ENCODE measurements at regions not wholly inside any gene's neighbourhood (a gene's known extent, or its start where the extent isn't known, plus 50 kb on each side); places are given as distances from the start of the nearest gene placed in this dataset.

DNA sequence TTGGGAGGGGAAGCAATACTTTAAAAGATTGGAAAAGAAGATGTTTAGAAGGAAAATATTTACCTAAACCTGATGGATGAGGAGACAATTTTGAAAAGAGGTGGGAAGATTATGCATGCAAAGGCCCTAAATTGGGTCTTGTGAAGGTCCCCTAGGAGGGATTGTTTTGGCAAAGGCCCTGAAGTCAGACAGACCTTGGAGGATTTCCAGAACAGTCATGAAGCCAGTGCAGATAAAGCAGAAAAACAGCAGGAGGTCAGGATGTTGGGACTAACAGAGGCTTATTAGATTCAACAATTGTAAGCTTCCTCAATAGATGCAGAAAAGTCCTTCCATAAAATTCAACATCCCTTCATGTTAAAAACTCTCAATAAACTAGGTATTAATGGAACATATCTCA lies 361.0 kb upstream of the CDH6 start:
- Histone ChIP-seq H3K27ac (ENCODE audit: low read depth, low read length) (no peak overlapping the region), H3K9me3 (ENCODE audit: control insufficient read depth, insufficient read depth, low read length) (no peaks in the 10 kb centered on the region), H3K27me3 (ENCODE audit: control insufficient read depth, insufficient read depth, low read length) (no peaks in the 10 kb centered on the region), H3K4me3 (ENCODE audit: low read depth, low read length) (no peak overlapping the region)
- TF ChIP-seq, protein P1, sequence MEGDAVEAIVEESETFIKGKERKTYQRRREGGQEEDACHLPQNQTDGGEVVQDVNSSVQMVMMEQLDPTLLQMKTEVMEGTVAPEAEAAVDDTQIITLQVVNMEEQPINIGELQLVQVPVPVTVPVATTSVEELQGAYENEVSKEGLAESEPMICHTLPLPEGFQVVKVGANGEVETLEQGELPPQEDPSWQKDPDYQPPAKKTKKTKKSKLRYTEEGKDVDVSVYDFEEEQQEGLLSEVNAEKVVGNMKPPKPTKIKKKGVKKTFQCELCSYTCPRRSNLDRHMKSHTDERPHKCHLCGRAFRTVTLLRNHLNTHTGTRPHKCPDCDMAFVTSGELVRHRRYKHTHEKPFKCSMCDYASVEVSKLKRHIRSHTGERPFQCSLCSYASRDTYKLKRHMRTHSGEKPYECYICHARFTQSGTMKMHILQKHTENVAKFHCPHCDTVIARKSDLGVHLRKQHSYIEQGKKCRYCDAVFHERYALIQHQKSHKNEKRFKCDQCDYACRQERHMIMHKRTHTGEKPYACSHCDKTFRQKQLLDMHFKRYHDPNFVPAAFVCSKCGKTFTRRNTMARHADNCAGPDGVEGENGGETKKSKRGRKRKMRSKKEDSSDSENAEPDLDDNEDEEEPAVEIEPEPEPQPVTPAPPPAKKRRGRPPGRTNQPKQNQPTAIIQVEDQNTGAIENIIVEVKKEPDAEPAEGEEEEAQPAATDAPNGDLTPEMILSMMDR (IDR thresholded peaks at IDR 0.05; ENCODE audit: low read depth, low read length) = no peak
- no peak for DNase-seq (ENCODE audit: low read depth, low spot score)
- CTCF ChIA-PET = no interaction called here
- POLR2A ChIA-PET = no interaction called here

DNA sequence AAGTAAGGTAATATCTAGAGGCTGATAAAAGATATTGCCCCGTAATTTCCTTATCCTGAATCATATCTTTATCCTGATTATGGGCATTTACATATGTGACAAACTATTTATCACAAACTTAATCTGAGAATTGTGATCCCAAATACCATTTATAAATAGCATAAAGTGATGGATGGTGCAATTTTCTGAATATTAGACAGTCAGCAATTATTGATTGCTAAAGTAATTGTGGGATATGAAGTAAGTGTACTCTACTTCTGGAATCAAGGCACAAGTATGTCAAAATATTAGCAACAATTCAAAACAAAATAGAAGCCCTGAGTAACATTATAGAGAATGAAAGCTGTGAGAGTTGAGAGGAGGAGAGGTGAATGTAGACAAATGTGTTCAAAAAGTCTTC lies 361.9 kb upstream of the CDH6 start:
- CTCF ChIA-PET = no interaction called here

DNA sequence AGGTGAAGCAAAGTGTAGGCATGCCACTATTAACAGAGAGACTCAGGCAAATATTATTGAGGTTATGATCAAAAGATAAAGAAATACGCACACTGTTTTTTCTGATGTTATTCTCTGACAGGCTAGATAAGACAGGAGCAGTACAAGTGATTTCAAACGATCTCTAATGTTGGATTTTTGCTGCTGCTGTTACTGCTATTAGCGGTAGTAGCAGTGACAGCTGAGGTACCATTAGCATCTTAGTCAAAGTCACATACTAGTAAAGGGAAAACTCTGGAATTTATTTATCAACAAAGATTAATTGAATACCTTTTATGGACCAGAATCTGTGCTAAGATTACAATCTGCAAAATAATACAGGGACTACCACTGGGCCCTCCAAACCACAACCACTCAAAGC lies 362.4 kb upstream of the CDH6 start:
- H3K4me3 ChIP-seq (ENCODE audit: low read depth, low read length) = no peak overlapping the region
- DNase-seq (ENCODE audit: low read depth, low spot score) = no peak
- H3K27me3 ChIP-seq (ENCODE audit: control insufficient read depth, insufficient read depth, low read length) = no peaks in the 10 kb centered on the region
- ChIA-PET POLR2A (no interaction called here), CTCF (no interaction called here)
- TF ChIP-seq, protein P1 (IDR thresholded peaks at IDR 0.05; ENCODE audit: low read depth, low read length) = no peak
- no peaks in the 10 kb centered on the region for H3K9me3 ChIP-seq (ENCODE audit: control insufficient read depth, insufficient read depth, low read length)
- no peak overlapping the region for H3K27ac ChIP-seq (ENCODE audit: low read depth, low read length)

More for the DNA sequence above, 361.9 kb upstream of the CDH6 start:
- no peaks in the 10 kb centered on the region for H3K27me3 ChIP-seq (ENCODE audit: control insufficient read depth, insufficient read depth, low read length)
- H3K27ac ChIP-seq (ENCODE audit: low read depth, low read length) = no peak overlapping the region
- H3K4me3 ChIP-seq (ENCODE audit: low read depth, low read length) = no peak overlapping the region
- no peak for DNase-seq (ENCODE audit: low read depth, low spot score)
- TF ChIP-seq, protein P1 (IDR thresholded peaks at IDR 0.05; ENCODE audit: low read depth, low read length) = no peak
- no peaks in the 10 kb centered on the region for H3K9me3 ChIP-seq (ENCODE audit: control insufficient read depth, insufficient read depth, low read length)
- POLR2A ChIA-PET = no interaction called here

DNA sequence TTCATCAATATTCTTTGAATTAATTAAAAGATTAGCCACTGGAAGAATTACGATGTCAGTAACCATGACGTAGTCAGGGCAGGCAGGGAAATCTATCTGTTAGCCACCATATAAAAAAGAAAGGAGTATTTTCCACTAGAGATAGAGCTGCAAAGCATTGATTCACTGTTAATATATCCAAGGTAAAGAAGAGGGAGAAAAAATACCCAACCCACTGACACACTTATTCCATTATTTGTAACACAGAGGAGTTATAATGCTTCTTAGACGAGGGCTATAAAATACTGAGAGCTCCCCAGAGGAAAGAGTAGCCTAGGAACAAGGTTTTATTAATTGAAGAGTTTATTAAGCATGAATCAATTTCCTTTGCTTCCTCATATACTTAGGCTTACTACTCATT lies 382.2 kb upstream of the CDH6 start:
- H3K9me3 ChIP-seq (ENCODE audit: control insufficient read depth, insufficient read depth, low read length) = no peaks in the 10 kb centered on the region
- CTCF ChIA-PET = no interaction called here
- H3K4me3 ChIP-seq (ENCODE audit: low read depth, low read length) = no peak overlapping the region
- POLR2A ChIA-PET = no interaction called here
- TF ChIP-seq, protein P1 (IDR thresholded peaks at IDR 0.05; ENCODE audit: low read depth, low read length) = no peak
- no peaks in the 10 kb centered on the region for H3K27me3 ChIP-seq (ENCODE audit: control insufficient read depth, insufficient read depth, low read length)
- no peak overlapping the region for H3K27ac ChIP-seq (ENCODE audit: low read depth, low read length)
- DNase-seq (ENCODE audit: low read depth, low spot score) = no peak

DNA sequence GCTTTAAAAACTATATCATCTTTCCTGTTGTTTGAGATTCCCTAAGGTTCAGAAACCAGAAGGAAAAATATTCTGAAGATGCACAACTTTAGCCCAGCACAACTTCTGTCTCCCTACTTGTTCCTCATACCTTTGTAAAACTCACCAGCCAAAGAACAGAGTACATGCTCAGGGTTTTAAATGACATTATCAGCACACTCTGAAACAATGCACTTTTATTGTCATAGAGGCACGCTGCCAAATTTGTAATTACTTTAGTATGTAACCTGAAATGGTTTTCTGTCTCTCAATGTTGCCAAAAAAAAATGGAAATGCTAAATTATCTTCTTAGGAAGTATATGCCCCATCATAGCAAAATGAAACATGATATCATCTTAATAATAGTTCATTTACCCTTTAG lies 383.6 kb upstream of the CDH6 start:
- H3K9me3 ChIP-seq (ENCODE audit: control insufficient read depth, insufficient read depth, low read length) = no peaks in the 10 kb centered on the region
- H3K27me3 ChIP-seq (ENCODE audit: control insufficient read depth, insufficient read depth, low read length) = no peaks in the 10 kb centered on the region
- CTCF ChIA-PET = interaction anchor here (2.3 kb wide), 1 partner anchor 423 kb away, joined by 9 read pairs; no protein-coding TSS in a partner anchor
- no peak overlapping the region for H3K27ac ChIP-seq (ENCODE audit: low read depth, low read length)
- TF ChIP-seq, protein P1 (IDR thresholded peaks at IDR 0.05; ENCODE audit: low read depth, low read length) = no peak
- DNase-seq (ENCODE audit: low read depth, low spot score) = no peak
- POLR2A ChIA-PET = no interaction called here
- no peak overlapping the region for H3K4me3 ChIP-seq (ENCODE audit: low read depth, low read length)
